ENCODE measurements at regions not wholly inside any gene's neighbourhood (a gene's known extent, or its start where the extent isn't known, plus 50 kb on each side); places are given as distances from the start of the nearest gene placed in this dataset.

- no peak for TF ChIP-seq CTCF (IDR thresholded peaks at IDR 0.05)
- no peak for TF ChIP-seq GRHL2 (CRISPR knock-in tag; IDR thresholded peaks at IDR 0.05; ENCODE audit: insufficient replicate concordance, severe bottlenecking)
- TF ChIP-seq MXD4 (CRISPR knock-in tag; IDR thresholded peaks at IDR 0.05; ENCODE audit: borderline replicate concordance) = no peak
- TF ChIP-seq USF1 (CRISPR knock-in tag; IDR thresholded peaks at IDR 0.05) = no peak
These were observed 88.9 kb upstream of the MRPS30 start (continued) for GRCh38 chr5:44719856-44720255.

GRCh38 chr5:44714871-44715561 lies 93.7 kb upstream of the MRPS30 start:
- no peak overlapping the region for H3K4me3 Mint-ChIP-seq
- H3K9me3 Mint-ChIP-seq = no peaks in the 10 kb centered on the region
- DNase-seq (ENCODE audit: low spot score) = no peak
- H3K4me1 Mint-ChIP-seq = peaks cover 4% of the 10 kb centered on the region
- peak; percentile 58 for ATAC-seq
- ChIA-PET POLR2A (no interaction called here), CTCF (no interaction called here)
- no peak overlapping the region for H3K27ac Mint-ChIP-seq
- no peaks in the 10 kb centered on the region for H3K36me3 Mint-ChIP-seq
- TF ChIP-seq RELA (CRISPR knock-in tag; IDR thresholded peaks at IDR 0.05; ENCODE audit: borderline replicate concordance) = no peak
- H3K27me3 Mint-ChIP-seq (ENCODE audit: low read depth) = no peaks in the 10 kb centered on the region

GRCh38 chr5:44713446-44713845 lies 95.3 kb upstream of the MRPS30 start:
- no peak for TF ChIP-seq ZSCAN18 (CRISPR knock-in tag; IDR thresholded peaks at IDR 0.05)
- TF ChIP-seq ZNF512 (CRISPR knock-in tag; IDR thresholded peaks at IDR 0.05; ENCODE audit: borderline replicate concordance) = no peak
- no peak for TF ChIP-seq HMGA2 (CRISPR knock-in tag; IDR thresholded peaks at IDR 0.05)
- no peak for TF ChIP-seq ZNF416 (CRISPR knock-in tag; IDR thresholded peaks at IDR 0.05)
- no peak for TF ChIP-seq ZNF396 (CRISPR knock-in tag; IDR thresholded peaks at IDR 0.05; ENCODE audit: borderline replicate concordance)
- no peak for TF ChIP-seq ATF6 (CRISPR knock-in tag; IDR thresholded peaks at IDR 0.05)
- no peak for TF ChIP-seq AR (CRISPR knock-in tag; IDR thresholded peaks at IDR 0.05)
- no peak for TF ChIP-seq KAT7 (CRISPR knock-in tag; IDR thresholded peaks at IDR 0.05; ENCODE audit: borderline replicate concordance)
- TF ChIP-seq PRRX2 (CRISPR knock-in tag; IDR thresholded peaks at IDR 0.05) = no peak
- no peak for TF ChIP-seq ZNF219 (CRISPR knock-in tag; IDR thresholded peaks at IDR 0.05; ENCODE audit: borderline replicate concordance)
- TF ChIP-seq GRHL2 (CRISPR knock-in tag; IDR thresholded peaks at IDR 0.05; ENCODE audit: insufficient replicate concordance, severe bottlenecking) = no peak
- no peak for TF ChIP-seq ELF4 (CRISPR knock-in tag; IDR thresholded peaks at IDR 0.05; ENCODE audit: low read depth)
- no peak for TF ChIP-seq ATF1 (CRISPR knock-in tag; IDR thresholded peaks at IDR 0.05)
- no peak for TF ChIP-seq GTF2I (CRISPR knock-in tag; conservative IDR thresholded peaks at IDR 0.05)
- no peak for TF ChIP-seq TCF7 (CRISPR knock-in tag; IDR thresholded peaks at IDR 0.05; ENCODE audit: low read depth)
- TF ChIP-seq ERG (CRISPR knock-in tag; IDR thresholded peaks at IDR 0.05) = no peak
- TF ChIP-seq NFYB (CRISPR knock-in tag; conservative IDR thresholded peaks at IDR 0.05; ENCODE audit: low read depth) = no peak
- ChIA-PET POLR2A (no interaction called here), CTCF (no interaction called here)
- DNase-seq (ENCODE audit: low spot score) (no peak), ATAC-seq (no peak)
- H3K9me3 Mint-ChIP-seq = peaks cover 3% of the 10 kb centered on the region
- H3K4me1 Mint-ChIP-seq = peaks cover 4% of the 10 kb centered on the region
- H3K4me3 Mint-ChIP-seq = no peak overlapping the region
- no peaks in the 10 kb centered on the region for H3K27me3 Mint-ChIP-seq (ENCODE audit: low read depth)
- H3K36me3 Mint-ChIP-seq = no peaks in the 10 kb centered on the region
- no peak overlapping the region for H3K27ac Mint-ChIP-seq
